Adrenal gland (tissue), 9 donors: ENCODE measurements at regions not wholly inside any gene's neighbourhood (a gene's known extent, or its start where the extent isn't known, plus 50 kb on each side); places are given as distances from the start of the nearest gene placed in this dataset.

Source experiments
- DNase-seq, 7 donors: peaks; one replicate each; pipeline ENCODE4 v3.0.0-alpha.2; 2019 to 2020
- H3K27ac ChIP-seq, 5 donors: fragments of 200-600 bp; sonication (generic) in 4 of 5; 1 replicate in 3 of 5; 2 replicates in 2 of 5; pipeline versions ENCODE4 v1.5.1 to v1.8.0; 2016 to 2020; ENCODE audit warnings: mild to moderate bottlenecking in 1 of 5
- H3K27me3 ChIP-seq: fragments of 200-600 bp; 2 replicates; pipeline ENCODE4 v1.8.0; 2021
- H3K36me3 ChIP-seq, 2 donors: fragments of 200-600 bp; replicated peaks in 1 of 2; 1 replicate in 1 of 2; 2 replicates in 1 of 2; pipeline versions ENCODE4 v1.5.1 to v1.8.0; 2018 to 2022
- H3K4me1 ChIP-seq, 2 donors: fragments of 200-600 bp; replicated peaks in 1 of 2; 1 replicate in 1 of 2; 2 replicates in 1 of 2; pipeline versions ENCODE4 v1.5.1 to v1.8.0; 2018 to 2021
- H3K4me3 ChIP-seq, 4 donors: fragments of 200-600 bp; sonication (generic) in 3 of 4; one replicate each; pipeline ENCODE4 v1.5.1; 2016 to 2018
- H3K9me3 ChIP-seq, 3 donors: fragments of 200-600 bp; sonication (generic) in 1 of 3; replicated peaks in 1 of 3; 1 replicate in 2 of 3; 2 replicates in 1 of 3; pipeline versions ENCODE4 v1.5.1 to v1.8.0; 2016 to 2021
- POLR2A ChIP-seq, 2 donors: fragments of 450-650 bp; IDR thresholded peaks; one replicate each; pipeline ENCODE4 v1.6.1; 2017; ENCODE audit warnings: antibody characterized with exemption in 2 of 2, mild to moderate bottlenecking in 2 of 2, moderate library complexity in 1 of 2
- WGBS, 4 donors: extraction: QIAGEN DNeasy Blood & Tissue Kit in 2 of 4; methylation state at CpG; one replicate each; pipeline versions ENCODE4 v1.1.5 to v1.1.7; 2013 to 2017; 5-methylcytosine and 5-hydroxymethylcytosine counted together
- intact Hi-C, 2 donors: fragments of 100-400 bp; cut with DNase I; formaldehyde crosslinking; loops; one replicate each; pipeline versions ENCODE4 v1.14.1 to v1.15.0; 2022 to 2023
- TF ChIP-seq, protein P1 (sequence below), 6 experiments: fragments of 450-650 bp in 4 of 6; fragments of 200-600 bp in 2 of 6; sonication (generic) in 1 of 6; IDR thresholded peaks; 1 replicate in 5 of 6; 2 replicates in 1 of 6; pipeline versions ENCODE4 v1.5.1 to v1.8.0; 2016 to 2021; ENCODE audit warnings: antibody characterized with exemption in 6 of 6, mild to moderate bottlenecking in 2 of 6, moderate library complexity in 1 of 6
- donor health status: healthy with polysubstance abuse.
- donor health status: Bipolar disorder and iron deficiency.
- donor health status: DM: yes; HTN: yes; CAD: no.
- donor health status: DM: no; HTN: no; CAD: no.
- donor health status: DM: no; HTN: no; CAD: no.

DNA sequence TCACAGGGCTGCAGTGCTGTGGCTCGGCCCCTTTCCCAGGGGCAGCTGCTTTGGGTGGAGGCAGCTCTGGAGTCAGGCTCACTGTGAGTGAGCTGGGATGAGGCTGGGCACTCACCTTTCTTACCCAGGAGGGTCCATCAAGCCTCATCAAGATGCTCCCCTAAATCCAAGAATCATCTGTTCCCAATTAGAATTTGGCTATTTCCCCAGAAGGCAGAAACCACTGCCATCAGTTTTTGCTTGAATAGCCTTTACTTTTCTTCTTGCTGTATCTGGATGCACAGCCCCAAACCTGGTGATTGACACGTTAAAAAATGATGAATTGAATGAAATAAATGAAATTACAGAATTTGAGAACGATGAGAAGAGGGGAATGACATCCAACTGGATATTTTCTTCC is 74.3 kb upstream of the LYZL1 start:
- no peak for TF ChIP-seq POLR2A (IDR thresholded peaks at IDR 0.05)
- Histone ChIP-seq H3K9me3 (no peaks in the 10 kb centered on the region), H3K4me3 (no peak overlapping the region), H3K4me1 (no peaks in the 10 kb centered on the region), H3K36me3 (no peaks in the 10 kb centered on the region), H3K27me3 (no peaks in the 10 kb centered on the region), H3K27ac (no peak overlapping the region)
- DNase-seq: no peak
- intact Hi-C loops: no loop called here
- 72 to 78% (median 76%) methylated on average over 3 of the region's 3 CpGs for whole genome bisulfite sequencing, 4 donors

DNA sequence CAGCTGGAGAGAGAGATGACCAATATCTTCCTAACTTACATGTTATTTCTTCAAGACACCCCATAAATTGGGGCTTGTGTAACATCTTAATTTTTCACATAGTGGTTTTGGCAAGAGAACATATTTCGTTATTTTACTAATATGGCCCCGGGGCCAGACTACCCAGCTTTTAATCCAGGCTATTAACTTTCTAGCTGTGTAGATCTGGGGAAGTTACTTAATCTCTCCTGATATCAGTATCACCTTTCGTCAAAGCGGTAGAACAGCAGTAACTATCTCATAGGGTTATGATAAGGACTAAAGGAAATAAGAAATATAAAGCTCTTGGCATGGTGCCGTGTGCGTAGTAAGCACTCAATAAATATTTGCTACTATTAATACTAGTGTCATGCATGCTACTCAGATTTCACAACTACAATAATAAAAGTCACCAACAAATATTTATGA is 71.6 kb upstream of the LYZL1 start:
- DNase-seq: no peak
- intact Hi-C loops: no loop called here
- no peaks in the 10 kb centered on the region for H3K9me3 ChIP-seq
- no peaks in the 10 kb centered on the region for H3K36me3 ChIP-seq
- no peak overlapping the region for H3K27ac ChIP-seq
- H3K4me1 ChIP-seq: no peaks in the 10 kb centered on the region
- TF ChIP-seq POLR2A (IDR thresholded peaks at IDR 0.05): no peak
- TF ChIP-seq, protein P1, sequence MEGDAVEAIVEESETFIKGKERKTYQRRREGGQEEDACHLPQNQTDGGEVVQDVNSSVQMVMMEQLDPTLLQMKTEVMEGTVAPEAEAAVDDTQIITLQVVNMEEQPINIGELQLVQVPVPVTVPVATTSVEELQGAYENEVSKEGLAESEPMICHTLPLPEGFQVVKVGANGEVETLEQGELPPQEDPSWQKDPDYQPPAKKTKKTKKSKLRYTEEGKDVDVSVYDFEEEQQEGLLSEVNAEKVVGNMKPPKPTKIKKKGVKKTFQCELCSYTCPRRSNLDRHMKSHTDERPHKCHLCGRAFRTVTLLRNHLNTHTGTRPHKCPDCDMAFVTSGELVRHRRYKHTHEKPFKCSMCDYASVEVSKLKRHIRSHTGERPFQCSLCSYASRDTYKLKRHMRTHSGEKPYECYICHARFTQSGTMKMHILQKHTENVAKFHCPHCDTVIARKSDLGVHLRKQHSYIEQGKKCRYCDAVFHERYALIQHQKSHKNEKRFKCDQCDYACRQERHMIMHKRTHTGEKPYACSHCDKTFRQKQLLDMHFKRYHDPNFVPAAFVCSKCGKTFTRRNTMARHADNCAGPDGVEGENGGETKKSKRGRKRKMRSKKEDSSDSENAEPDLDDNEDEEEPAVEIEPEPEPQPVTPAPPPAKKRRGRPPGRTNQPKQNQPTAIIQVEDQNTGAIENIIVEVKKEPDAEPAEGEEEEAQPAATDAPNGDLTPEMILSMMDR (IDR thresholded peaks at IDR 0.05): no peak
- H3K27me3 ChIP-seq: no peaks in the 10 kb centered on the region
- H3K4me3 ChIP-seq: no peak overlapping the region
- 69 to 85% (median 80%) methylated on average over 6 of the region's 6 CpGs for WGBS, 4 donors

DNA sequence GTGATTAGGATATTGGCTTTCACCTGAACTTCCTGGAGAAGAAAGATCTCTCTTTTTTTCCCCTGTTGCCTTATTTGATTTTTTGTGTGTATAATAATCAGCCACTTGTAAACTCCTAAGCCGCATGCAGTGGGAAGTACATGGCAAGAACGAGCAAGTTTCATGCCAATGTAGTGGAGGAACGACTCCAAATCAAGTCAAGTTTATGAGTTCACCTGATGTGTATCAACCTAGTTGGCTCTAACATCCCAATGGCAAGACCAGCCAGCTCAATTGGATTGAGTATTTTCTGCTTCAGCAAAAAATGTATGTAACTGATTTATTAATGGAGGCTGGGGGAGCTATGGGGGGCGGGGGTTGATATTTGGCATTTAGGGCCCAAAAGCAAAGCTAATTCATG is 65.5 kb upstream of the LYZL1 start:
- Histone ChIP-seq H3K27me3 (no peaks in the 10 kb centered on the region), H3K4me3 (no peak overlapping the region), H3K27ac (no peak overlapping the region), H3K36me3 (no peaks in the 10 kb centered on the region), H3K9me3 (no peaks in the 10 kb centered on the region), H3K4me1 (no peaks in the 10 kb centered on the region)
- WGBS, 4 donors: 76 to 84% (median 79%) methylated on average over 4 of the region's 4 CpGs
- no peak for TF ChIP-seq POLR2A (IDR thresholded peaks at IDR 0.05)
- TF ChIP-seq, protein P1 (IDR thresholded peaks at IDR 0.05): no peak
- intact Hi-C loops: no loop called here
- DNase-seq: no peak

DNA sequence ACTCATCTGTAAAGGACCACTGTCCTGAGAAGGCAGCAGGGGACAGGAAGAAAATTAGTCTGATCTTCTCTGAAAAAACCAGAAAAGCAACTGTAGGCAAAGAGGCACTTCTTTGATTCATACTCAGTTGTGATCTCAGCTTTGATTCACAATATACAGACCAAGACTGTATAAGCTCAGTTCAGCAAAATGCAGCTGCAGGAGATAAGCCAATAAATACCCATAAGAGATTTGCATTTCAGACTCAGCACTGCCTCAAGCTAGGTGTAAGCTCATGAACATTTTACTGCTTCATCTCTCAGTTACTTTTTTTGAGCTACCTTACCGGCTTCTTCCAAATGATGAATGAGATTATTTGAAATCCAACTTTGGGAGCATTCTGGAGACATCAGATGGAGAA is 64.2 kb upstream of the LYZL1 start:
- no peaks in the 10 kb centered on the region for H3K4me1 ChIP-seq
- 70 to 83% (median 76%) methylated on average over 1 of the region's 1 CpG for WGBS, 4 donors
- no peak overlapping the region for H3K4me3 ChIP-seq
- intact Hi-C loops: no loop called here
- H3K36me3 ChIP-seq: no peaks in the 10 kb centered on the region
- H3K27ac ChIP-seq: no peak overlapping the region
- H3K9me3 ChIP-seq: no peaks in the 10 kb centered on the region
- DNase-seq: no peak
- no peaks in the 10 kb centered on the region for H3K27me3 ChIP-seq
- TF ChIP-seq POLR2A (IDR thresholded peaks at IDR 0.05): no peak
- TF ChIP-seq, protein P1 (IDR thresholded peaks at IDR 0.05): no peak

DNA sequence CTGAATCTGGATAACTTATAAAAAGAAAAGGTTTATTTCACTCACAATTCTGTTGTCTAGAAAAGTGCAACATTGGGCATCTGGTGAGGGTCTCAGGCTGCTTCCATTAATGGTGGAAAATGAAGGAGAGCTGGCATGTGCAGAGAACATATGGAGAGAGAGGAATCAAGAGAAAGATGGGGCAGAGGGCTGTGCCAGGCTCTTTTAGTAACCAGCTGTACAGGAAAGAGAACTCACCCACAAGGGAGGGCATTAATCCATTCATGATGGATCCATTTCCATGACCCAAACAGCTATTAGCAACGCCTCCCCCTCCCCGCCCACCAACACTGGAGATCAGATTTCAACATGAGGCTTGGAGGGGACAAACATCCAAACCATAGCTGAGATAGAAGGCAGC is 61.7 kb upstream of the LYZL1 start:
- TF ChIP-seq POLR2A (IDR thresholded peaks at IDR 0.05): no peak
- TF ChIP-seq, protein P1 (IDR thresholded peaks at IDR 0.05): no peak
- H3K9me3 ChIP-seq: no peaks in the 10 kb centered on the region
- 54 to 80% (median 64%) methylated on average over 2 of the region's 2 CpGs for WGBS, 4 donors
- no peaks in the 10 kb centered on the region for H3K4me1 ChIP-seq
- no peaks in the 10 kb centered on the region for H3K27me3 ChIP-seq
- H3K36me3 ChIP-seq: no peaks in the 10 kb centered on the region
- no peak overlapping the region for H3K4me3 ChIP-seq
- H3K27ac ChIP-seq: no peak overlapping the region
- DNase-seq: no peak
- intact Hi-C loops: no loop called here
